HG03196 (cell line): ENCODE measurements at regions not wholly inside any gene's neighbourhood (a gene's known extent, or its start where the extent isn't known, plus 50 kb on each side); places are given as distances from the start of the nearest gene placed in this dataset.

Source experiments
- ATAC-seq: cut with Tn5 transposase; IDR thresholded peaks from one replicate; pipeline ENCODE4 v1.9.1; 2021; ENCODE audit not compliant: unreplicated experiment

DNA sequence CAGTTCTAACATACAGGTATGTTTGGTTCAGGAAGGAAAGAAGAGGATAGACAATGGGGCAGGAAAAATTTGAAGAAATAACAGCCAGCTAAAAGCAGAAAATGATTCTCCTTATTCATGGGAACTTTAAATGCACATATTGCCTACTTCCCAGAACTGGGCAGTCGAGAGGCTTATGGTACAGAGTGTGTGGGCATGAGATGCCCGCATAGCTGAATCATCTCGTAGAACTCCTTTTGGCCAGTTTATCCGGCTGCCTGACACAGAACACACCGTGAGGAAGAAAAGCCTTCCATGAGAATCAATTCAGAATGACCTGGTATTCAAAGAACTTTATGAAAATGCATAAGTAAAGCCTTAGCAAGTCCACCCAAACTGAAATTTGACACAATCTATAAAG is 471.6 kb downstream of the SH2D4B start:
- no peak for ATAC-seq

DNA sequence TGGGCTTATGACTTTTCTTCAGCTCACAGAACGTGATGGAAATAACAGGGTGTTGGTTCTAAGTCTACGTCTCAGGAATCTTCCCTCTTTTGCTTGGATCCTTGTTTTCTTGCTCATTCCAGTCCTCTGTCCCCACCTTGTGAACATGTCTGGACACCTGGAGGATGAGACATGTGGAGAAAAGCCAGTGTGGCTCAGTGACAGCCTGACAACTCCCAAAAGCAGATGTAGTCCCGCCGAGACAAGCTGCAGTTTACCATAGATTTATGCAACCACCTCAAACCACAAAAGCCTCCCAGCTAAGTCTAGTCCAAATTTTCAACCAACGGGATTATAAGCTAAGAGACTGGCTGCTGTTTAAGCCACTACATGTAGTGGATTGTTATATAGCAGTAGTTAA is 476.1 kb downstream of the SH2D4B start:
- ATAC-seq = no peak

DNA sequence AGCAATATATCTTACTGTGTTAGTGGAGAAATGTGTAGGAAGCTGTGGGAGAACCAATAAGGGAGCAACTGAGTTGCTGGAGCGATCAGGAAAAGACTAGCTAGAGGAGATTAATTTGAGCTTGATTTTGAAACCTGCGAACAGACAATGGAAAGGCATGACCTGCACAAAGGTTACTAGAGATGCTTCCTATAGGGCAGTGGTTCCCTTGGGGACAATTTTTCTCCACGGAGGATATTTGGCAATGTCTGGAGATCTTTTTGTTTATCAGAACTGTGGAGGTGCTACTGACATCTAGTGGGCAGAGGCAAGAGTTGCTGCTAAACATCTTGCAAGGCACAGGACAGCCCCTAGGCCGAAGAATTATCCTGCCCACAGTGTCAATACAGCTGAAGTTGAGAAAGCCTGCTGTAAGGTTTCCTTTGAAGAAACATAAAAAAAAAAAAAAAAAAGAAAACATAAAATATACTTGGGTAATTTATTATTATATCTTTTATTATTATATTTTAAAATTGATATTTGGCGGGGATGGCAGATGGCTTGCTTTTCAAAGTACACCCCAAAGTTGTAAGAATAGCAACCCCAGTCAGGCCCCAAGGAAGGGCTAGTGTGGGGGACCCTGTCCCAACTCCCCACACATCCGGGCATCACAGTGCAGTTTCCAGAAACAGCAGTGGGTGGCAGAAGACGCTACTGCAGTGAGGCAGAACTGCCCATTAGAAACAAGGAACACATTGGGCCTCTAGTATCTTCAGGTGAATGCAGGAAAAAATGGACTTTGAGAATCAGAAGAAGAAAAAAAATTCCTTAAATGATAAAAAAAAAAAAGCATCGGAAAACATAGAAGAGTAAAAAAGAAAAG is 481.6 kb downstream of the SH2D4B start:
- ATAC-seq = peak; percentile 84

DNA sequence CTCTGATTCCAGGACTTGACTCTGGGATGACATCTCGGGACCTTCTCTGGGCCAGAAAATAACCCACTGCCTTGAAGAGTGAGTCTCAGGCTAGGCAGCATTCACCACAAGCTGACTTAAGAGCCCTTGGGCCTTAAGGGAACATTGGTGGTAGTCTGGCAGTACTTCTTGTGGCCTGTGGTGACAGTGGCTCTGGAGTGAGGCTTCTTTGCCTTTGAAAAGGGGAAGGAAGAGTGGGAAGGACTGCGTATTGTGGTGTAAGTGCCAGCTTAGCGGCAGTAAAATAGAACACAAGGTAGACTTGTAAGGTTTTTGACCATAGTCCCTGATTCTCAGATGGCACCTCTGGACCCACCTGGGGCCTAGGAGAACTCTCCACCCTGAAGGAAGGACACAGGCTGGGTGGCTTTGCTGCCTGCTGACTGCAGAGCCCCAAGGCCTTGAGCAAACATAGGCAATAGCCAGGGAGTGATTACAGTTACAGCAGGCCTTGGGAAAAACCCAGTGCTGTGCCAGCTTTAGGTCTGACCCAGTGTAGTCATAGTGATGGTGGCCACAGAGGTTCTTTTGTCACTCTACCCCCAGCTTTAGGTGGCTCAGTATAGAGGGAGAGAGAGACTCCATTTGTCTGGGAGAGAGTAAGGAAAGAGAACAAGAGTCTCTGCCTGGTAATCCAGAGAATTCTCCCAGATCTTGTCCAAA is 483.9 kb downstream of the SH2D4B start:
- ATAC-seq = peak; percentile 45

DNA sequence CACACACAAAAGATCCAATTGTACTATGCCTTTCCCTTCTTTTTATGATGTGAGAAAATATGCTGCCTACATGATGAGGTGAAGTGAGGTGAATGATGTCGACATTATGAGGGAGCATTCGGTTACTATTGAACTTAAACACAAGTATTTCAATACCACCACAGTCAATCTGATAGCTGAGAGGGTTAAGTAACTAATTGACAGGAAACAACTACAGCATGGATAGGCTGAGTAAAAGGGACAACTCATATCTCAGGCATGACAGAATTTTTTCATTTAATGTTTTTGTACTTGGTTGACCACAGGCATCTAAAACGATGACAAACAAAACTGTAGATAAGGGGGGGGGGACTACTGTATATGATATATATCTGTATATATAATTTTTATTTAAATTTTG is 488.9 kb downstream of the SH2D4B start:
- no peak for ATAC-seq

DNA sequence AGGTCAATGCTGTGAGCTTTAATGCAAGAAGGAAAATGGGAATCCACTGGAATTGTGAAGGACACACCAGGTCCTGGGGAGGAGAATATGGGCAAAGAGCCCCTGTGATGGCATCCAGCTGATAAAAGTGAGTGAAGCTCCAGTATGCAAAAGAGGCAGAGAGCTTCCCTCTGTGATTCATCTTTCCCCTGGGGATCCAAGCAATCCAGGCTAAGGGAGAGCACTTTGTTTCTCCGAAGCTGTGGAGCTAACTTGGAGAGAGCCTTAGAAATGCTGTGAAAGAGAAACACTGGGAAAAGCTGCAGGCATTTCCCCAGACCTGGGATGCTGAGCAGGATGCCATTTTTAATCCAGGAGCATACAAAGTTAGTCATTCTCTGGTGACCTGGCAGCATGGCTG is 489.5 kb downstream of the SH2D4B start:
- ATAC-seq = no peak

DNA sequence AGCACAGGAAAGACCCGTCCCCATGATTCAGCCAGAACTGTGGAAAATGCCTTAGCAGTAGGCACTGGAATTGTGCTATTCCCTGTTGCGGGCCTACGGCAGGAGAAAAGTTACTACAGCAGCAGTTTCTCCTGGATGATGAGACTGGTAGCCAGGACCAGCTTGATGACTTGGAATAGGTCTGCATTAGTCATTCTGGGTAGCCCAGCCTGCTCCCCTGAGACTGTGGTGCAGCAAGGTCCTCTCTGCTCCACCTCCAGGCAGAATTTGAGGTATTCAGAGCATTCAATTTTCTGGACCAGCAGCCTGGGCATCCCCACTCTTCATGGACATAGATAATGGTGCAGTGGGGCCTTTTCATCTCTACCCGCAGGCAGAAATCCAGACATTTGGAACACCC is 490.0 kb downstream of the SH2D4B start:
- ATAC-seq = no peak

DNA sequence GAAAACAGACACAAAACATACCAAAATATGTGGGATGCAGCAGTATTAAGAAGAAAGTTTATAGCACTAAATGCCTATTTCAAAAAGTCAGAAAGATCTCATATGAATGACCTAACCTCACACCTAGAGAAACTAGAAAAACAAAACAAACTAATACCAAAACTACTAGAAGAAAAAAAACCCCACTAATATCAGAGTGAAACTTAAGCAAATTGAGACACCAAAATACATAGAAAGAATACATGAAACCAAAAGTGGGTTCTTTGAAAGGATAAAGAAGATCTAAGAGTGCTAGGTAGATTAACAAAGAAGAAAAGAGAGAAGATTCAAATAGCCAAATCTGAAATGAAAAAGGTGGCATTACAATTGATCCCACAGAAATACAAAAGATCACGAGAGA is 494.1 kb downstream of the SH2D4B start:
- ATAC-seq = peak; percentile 66

DNA sequence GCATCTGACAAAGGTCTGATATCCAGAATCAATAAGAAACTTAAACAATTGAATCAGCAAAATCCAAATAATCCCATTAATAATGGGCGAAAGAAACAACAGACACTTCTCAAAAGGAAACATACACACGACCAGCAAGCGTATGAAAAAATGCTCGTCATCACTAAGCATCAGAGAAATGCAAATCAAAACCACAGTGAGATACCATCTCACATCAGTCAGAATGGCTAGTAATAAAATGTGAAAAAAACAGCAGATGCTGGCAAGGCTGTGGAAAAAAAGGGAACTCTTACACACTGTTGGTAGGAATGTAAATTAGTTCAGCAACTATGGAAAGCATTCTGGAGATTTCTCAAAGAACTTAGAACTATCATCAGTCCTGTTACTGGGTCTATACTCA is 496.7 kb downstream of the SH2D4B start:
- no peak for ATAC-seq

DNA sequence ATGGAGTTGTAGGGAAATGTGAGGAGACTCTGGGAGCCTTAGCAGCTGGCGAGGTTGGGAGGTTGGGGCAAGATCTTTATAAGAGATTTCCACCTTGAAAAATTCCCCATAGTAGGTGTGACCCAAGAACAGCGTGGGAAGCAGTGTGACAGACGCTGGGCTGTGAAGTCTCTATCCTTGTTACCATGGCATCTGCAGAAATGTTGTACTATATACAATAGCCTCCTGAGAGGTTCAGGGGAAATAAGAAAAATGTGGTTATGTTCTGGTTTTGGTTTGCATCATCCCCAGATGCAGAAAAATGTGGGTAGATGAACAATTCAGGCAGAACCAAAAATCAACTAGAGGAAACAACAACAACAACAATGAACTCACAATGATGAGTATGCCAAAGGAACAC is 498.6 kb downstream of the SH2D4B start:
- peak; percentile 87 for ATAC-seq

DNA sequence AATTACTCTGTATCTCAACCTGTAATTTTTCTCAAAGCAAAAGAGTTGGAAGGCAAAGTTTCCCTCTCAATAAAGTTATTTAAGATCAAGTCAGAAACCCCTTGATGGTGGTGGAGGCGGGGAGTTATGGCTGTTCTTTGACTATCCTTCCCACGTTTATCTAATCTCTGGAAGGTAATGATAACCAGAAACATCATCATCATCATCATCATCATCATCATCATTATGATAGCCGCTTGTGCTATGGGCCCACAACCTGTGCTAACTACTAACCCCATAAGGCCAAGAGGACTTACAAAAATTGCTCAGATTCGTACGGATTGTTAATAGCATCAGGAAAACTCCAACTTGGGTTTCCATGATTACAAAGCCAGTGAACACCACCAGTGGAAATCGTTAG is 502.3 kb downstream of the SH2D4B start:
- ATAC-seq = no peak

DNA sequence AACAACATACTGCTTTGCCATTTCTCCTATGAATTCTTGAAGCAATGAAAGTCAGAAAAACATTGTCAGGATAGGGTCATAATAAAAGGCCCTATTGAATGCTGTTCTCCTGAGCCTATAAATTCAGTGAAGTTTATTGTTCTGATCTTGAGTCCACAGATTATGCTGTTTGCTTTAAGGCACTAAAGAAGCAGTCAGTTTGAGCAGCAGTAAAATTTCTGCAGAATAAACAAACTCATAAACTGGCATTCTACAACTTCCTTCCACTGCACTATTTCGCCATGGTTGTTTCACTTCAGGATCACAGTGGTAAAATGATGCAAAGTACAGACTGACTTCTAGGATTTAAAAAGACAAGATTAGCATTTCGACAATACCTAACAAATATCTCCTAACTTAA is 503.2 kb downstream of the SH2D4B start:
- ATAC-seq = no peak

DNA sequence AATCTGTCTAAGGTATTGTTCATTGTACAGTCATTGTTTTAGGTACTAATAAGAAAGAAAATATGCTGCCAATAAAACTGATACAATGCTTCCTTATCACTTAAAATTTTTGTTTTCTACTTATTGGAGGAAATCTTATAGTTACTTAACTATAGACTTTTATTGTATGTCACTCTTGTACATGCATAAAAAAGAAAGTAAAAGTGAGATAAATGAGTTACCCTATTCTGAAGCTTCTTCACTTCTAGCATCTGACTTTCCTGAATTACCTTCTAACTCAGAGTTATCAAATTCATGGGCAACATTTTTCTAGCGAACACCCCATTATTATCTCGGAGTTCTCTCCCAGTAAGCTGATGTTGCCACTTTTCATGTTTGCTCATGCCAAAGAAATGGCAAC is 504.9 kb downstream of the SH2D4B start:
- no peak for ATAC-seq

DNA sequence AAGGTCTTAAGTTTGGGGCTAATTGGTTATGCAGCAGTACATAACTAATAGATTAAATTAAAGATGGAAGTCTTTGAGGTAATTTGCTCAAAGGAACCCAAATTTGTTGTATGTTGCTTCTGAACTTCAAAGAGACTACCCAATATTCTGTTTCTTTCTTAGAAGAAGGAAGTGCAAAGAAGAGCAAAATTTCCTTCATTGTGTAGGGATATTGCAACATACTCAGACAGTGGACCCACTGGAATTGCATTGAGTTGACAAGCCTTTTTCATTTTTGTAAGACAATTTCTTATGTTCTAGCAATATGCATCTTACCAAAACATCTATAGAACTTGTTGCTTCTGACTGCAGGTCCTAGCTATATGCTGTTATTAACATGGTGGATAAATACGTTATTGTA is 527.8 kb downstream of the SH2D4B start:
- no peak for ATAC-seq

DNA sequence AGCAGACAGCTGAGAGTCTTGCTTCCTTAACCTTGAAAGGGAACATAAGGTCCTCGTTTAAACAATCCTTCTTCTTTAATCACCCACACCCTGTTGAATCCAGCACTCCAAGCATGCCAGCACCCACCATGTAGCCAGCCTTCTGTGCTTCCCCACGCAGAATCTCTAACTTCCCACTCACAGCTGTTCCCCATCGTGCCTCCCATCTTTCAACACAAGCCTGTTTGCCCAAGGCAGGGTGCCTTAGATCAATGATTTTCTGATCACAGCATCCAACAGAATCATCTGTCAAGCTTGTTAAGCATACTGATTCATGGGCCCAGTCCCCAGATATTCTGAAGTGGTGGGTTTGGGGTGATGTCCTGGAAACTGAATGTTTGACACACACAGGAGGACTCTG is 530.8 kb downstream of the SH2D4B start:
- ATAC-seq = no peak

DNA sequence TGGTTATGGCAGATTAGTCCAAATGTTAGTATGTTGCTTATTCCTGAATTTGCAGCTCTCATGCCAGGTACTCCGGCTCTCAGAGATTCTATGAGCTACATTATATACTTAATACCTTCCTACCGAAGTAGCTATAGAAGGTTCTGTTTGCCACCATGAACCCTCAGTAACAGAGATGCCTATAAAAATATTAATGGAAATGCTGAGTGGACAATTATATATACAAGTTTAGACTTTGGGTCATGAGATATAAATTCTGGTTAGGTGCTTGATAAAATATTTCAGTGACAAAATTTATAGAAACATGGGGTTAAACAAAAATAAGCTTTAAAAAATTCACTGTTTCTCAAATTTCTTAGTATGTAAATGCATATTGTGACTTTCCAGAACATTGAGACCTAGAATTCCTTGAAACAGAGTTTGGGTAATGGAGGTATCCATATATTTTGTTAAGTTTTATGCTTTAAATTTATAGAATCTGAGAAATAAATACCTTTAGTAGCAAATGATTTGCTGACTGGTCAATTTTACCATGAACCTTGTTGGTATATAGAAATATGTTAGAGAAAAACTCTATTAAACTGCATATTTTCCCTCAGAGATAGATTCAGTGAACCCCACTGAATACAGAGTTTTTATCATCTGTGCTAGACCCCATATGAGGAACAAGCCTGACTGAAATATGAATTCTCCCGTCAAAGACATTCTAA is 533.5 kb downstream of the SH2D4B start:
- no peak for ATAC-seq

DNA sequence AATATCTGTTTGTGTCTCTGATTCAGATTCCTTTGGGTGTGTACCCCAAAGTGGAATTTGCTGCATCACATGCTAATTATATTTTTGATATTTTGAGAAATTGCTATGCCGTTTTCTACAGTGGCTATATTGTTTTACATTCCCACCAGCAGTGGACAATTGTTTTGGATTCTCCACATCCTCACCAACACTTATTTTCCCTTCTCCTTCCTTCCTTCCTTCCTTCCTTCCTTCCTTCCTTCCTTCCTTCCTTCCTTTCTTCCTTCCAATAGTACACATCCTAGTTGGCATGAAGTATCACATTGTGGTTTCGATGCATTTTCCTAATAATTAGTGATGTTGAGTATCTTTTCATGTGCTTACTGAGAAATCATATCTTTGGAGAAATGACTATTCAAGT is 535.5 kb downstream of the SH2D4B start:
- ATAC-seq = no peak

DNA sequence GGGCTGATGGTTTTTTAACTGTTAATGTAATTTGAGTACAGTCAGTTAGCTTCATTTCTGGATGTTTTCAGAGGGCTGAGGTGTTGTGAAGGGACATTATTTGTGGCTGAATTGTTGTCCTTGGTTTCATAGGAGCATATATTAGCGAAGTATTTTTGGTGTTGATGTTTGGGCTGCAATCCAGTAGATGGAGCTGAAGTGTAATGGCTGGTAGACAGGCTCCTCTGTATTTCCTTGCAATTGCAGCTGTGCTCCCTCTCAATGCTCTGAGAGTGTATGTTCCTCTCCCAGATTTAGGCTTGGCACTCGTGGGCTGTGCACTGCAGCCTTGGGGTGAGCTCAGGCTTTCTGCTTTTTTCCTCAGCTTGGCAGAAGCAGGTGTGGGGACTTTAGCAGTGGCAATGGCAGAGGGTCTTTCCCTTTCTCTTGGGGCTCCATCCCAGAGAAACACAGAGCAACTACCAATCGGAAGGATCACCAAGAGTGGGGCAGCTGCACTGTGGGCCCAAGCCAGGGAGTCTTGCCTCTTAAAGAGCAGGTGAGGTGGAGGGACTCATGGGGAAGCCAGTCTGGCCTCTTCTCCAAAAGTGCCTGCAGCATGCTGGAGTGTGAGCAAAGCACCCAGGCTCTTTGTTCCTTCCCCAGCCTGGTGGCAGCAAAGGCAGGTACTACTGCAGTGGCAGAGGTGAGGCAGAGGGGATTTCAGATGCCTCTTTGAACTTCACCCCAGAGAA is 544.4 kb downstream of the SH2D4B start:
- ATAC-seq = no peak

DNA sequence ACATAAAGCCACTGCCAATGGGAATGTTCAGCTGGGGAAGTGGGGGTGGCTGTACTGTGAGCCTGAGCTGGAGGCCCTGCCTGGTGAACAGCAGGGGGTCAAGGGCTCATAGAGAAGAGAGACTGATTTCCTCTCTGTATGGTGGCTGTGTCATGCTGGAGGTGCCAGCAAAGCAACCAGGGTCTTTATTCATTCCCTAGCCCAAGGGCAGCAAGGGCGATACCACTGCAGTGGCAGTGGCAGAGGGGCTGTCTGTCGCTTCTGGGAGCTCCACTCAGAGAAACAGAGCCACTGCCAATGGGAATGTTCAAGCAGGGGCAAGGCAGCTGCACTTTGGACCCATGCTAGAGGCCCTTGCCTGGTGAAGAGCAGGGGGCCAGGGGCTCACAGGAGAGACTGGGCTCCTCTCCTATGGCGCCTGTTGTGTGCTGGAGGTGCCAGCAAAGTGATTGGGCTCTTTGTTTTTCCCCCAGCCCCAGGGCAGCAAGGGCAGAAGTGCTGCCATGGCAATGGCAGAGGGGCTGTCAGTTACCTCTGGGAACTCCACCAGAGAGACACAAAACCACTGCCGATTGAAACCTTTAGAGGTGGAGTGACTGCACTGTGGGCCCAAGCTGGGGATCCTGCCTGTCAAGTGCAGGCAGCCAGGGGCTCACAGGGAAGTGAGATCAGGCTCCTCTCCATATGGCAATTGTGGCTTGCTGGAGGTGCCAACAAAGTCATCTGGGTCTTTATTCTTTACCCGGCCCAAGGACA is 545.1 kb downstream of the SH2D4B start:
- no peak for ATAC-seq

DNA sequence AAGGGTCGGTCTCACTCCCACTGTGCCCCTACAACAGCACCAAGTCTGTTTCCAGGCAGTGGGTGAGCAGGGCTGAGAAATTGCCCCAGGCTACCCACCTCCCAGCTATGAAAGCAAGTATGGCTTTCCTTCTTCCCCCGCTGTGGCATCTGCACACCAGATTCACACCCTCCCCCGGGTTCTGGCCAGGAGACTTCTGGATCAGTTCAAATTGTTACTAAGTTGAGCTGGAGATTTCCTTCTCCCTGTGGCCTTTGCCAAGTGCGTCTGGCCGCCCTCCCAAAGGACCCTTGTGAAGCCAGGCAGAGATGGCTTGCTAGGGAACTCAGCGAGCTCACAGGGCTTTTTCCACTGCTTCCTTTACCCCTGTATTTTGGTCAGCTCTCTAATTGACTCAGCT is 555.4 kb downstream of the SH2D4B start:
- no peak for ATAC-seq

DNA sequence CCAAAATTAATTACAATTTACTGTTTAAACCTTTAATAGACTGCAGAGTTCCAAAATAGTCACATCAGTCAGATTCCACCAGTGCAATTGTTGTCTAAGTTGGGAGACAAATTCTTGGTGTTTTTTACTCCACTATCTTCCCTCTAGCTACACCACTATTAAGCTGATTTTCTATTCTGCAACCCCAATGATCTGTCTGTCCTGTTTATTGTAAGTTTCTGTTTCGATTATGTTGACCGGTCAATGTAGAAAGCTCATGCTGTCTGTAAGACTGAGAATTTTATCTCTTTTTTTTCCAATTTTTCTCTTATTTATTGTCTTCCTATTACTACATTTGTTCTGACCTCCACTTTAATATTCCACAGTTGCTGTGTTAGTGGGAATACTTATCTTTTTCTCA is 557.5 kb downstream of the SH2D4B start:
- ATAC-seq = no peak
